OCI-LY3 (cell line): ENCODE measurements at regions not wholly inside any gene's neighbourhood (a gene's known extent, or its start where the extent isn't known, plus 50 kb on each side); places are given as distances from the start of the nearest gene placed in this dataset.

Experiments used
- H2AFZ ChIP-seq: fragments of 200-600, 300-600 bp; shearing (Covaris generic); 2 replicates; pipeline ENCODE4 v1.6.0; 2014; ENCODE audit warnings: antibody characterized with exemption, low read depth, low read length
- H3K27ac ChIP-seq: fragments of 200-600, 300-600 bp; sonication (generic); 2 replicates; pipeline ENCODE4 v1.5.1; 2014; ENCODE audit warnings: mild to moderate bottlenecking, low read length, moderate library complexity, mixed read lengths
- H3K27me3 ChIP-seq: fragments of 200-600, 300-600 bp; sonication (generic); 2 replicates; pipeline ENCODE4 v1.6.1; 2014; ENCODE audit warnings: low read depth, low read length, mixed read lengths
- H3K36me3 ChIP-seq: fragments of 200-600, 300-600 bp; sonication (generic); replicated peaks from 2 replicates; pipeline ENCODE3; 2014; ENCODE audit warnings: low read depth, low read length, mixed read lengths
- H3K4me1 ChIP-seq: fragments of 300-600, 200-600 bp; sonication (generic); 2 replicates; pipeline ENCODE4 v1.6.1; 2014; ENCODE audit warnings: low read length, mixed read lengths
- H3K4me2 ChIP-seq: fragments of 200-600, 300-600 bp; sonication (generic); 2 replicates; pipeline ENCODE4 v1.6.1; 2014; ENCODE audit warnings: low read length, mixed read lengths
- H3K4me3 ChIP-seq: fragments of 300-600, 200-600 bp; sonication (generic); 2 replicates; pipeline ENCODE4 v1.5.1; 2014; ENCODE audit warnings: antibody characterized with exemption, mild to moderate bottlenecking, low read length, moderate library complexity
- H3K79me2 ChIP-seq: fragments of 300-600, 200-600 bp; shearing (Covaris generic); 2 replicates; pipeline ENCODE4 v1.6.1; 2014; ENCODE audit warnings: mild to moderate bottlenecking, low read length, mixed read lengths
- H3K9ac ChIP-seq: fragments of 300-600, 200-600 bp; shearing (Covaris generic); 2 replicates; pipeline ENCODE4 v1.6.0; 2014; ENCODE audit warnings: mild to moderate bottlenecking, low read length, moderate library complexity
- H3K9me3 ChIP-seq: fragments of 200-600, 300-600 bp; shearing (Covaris generic); 2 replicates; pipeline ENCODE4 v1.6.1; 2014; ENCODE audit warnings: low read length, mixed read lengths; ENCODE audit not compliant: insufficient read depth
- H4K20me1 ChIP-seq: fragments of 200-600, 300-600 bp; sonication (generic); 2 replicates; pipeline ENCODE4 v1.6.1; 2016; ENCODE audit warnings: low read length, mixed read lengths; ENCODE audit not compliant: insufficient read depth
- CTCF ChIP-seq: fragments of 200-600, 300-600 bp; sonication (generic); IDR thresholded peaks from 2 replicates; pipeline ENCODE4 v1.5.1; 2014; ENCODE audit warnings: antibody characterized with exemption, low read length, low read depth
- EZH2phosphoT487 ChIP-seq: fragments of 200-600 bp; shearing (Covaris generic); IDR thresholded peaks from 2 replicates; pipeline ENCODE4 v1.6.1; 2018; ENCODE audit warnings: antibody characterized with exemption, mixed run types, low read depth

GRCh38 chr5:4647955-4648354, 492.2 kb upstream of the ADAMTS16 start:
- no peak overlapping the region for H3K4me2 ChIP-seq
- H4K20me1 ChIP-seq = no peaks in the 10 kb centered on the region
- no peak overlapping the region for H2AFZ ChIP-seq
- no peaks in the 10 kb centered on the region for H3K9me3 ChIP-seq
- H3K4me3 ChIP-seq = no peak overlapping the region
- no peak overlapping the region for H3K9ac ChIP-seq
- no peaks in the 10 kb centered on the region for H3K79me2 ChIP-seq
- no peak overlapping the region for H3K27ac ChIP-seq
- H3K27me3 ChIP-seq = no peaks in the 10 kb centered on the region
- no peaks in the 10 kb centered on the region for H3K36me3 ChIP-seq
- TF ChIP-seq CTCF (no peak), EZH2phosphoT487 (no peak)
- H3K4me1 ChIP-seq = no peaks in the 10 kb centered on the region

GRCh38 chr5:4651806-4652565, 488.1 kb upstream of the ADAMTS16 start:
- no peaks in the 10 kb centered on the region for H3K79me2 ChIP-seq
- TF ChIP-seq CTCF (no peak), EZH2phosphoT487 (no peak)
- no peak overlapping the region for H3K4me2 ChIP-seq
- H3K4me1 ChIP-seq = no peaks in the 10 kb centered on the region
- no peak overlapping the region for H2AFZ ChIP-seq
- no peaks in the 10 kb centered on the region for H3K36me3 ChIP-seq
- no peak overlapping the region for H3K4me3 ChIP-seq
- H3K27me3 ChIP-seq = no peaks in the 10 kb centered on the region
- H4K20me1 ChIP-seq = no peaks in the 10 kb centered on the region
- H3K27ac ChIP-seq = no peak overlapping the region
- no peak overlapping the region for H3K9ac ChIP-seq
- no peaks in the 10 kb centered on the region for H3K9me3 ChIP-seq

- Histone ChIP-seq H3K36me3 (no peaks in the 10 kb centered on the region), H4K20me1 (no peaks in the 10 kb centered on the region), H2AFZ (no peak overlapping the region), H3K27me3 (no peaks in the 10 kb centered on the region), H3K9ac (no peak overlapping the region), H3K4me2 (no peak overlapping the region), H3K79me2 (no peaks in the 10 kb centered on the region), H3K27ac (no peak overlapping the region), H3K4me1 (no peaks in the 10 kb centered on the region), H3K9me3 (no peaks in the 10 kb centered on the region), H3K4me3 (no peak overlapping the region)
- TF ChIP-seq CTCF (no peak), EZH2phosphoT487 (no peak)
Measured at GRCh38 chr5:4653475-4653874, 486.7 kb upstream of the ADAMTS16 start.

GRCh38 chr5:4659851-4660250, 480.3 kb upstream of the ADAMTS16 start:
- Histone ChIP-seq H3K27me3 (no peaks in the 10 kb centered on the region), H3K4me2 (no peak overlapping the region), H3K36me3 (no peaks in the 10 kb centered on the region), H3K4me1 (no peaks in the 10 kb centered on the region), H3K4me3 (no peak overlapping the region), H2AFZ (no peak overlapping the region), H4K20me1 (no peaks in the 10 kb centered on the region), H3K27ac (no peak overlapping the region), H3K9me3 (no peaks in the 10 kb centered on the region), H3K79me2 (no peaks in the 10 kb centered on the region), H3K9ac (no peak overlapping the region)
- TF ChIP-seq CTCF = no peak
- no peak for TF ChIP-seq EZH2phosphoT487
